ENCODE measurements at regions not wholly inside any gene's neighbourhood (a gene's known extent, or its start where the extent isn't known, plus 50 kb on each side); places are given as distances from the start of the nearest gene placed in this dataset.

DNA sequence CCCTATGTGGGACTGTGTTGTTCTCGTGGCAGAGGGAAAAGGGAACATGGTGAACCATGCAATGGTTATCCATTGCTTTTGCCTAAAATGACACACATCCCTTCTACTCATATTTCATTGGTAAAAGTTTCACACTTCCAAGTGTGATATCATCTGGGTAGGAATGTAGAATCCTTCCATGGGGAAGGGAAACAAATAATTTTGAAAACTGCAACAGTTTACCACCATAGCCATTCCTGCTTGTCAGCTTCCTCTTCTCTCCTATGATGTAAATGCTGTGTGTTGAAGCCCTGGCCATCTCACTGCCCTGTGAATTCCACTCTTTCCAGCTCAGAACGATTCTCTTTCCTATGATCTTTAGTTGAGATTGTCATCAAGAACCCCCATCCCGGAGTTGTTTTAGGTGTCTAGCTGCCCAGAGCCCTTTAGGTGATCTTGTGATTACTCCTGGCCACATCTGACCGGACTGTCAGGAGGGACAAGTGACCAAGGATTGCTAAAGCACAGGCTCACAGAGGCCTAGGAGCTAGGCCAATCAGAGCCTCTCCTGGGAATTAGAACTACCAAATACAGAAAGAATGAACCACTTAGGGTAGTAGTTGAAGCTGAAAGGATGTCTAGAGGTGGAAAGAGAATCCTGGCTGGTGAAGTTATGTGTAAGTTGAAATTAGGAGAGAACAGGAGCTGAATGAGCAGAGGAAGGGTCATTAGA, 84.6 kb downstream of the VCPKMT start:
- TF ChIP-seq CTCF (IDR thresholded peaks at IDR 0.05) (no peak), POLR2A (IDR thresholded peaks at IDR 0.05) (no peak)
